ENCODE measurements at regions not wholly inside any gene's neighbourhood (a gene's known extent, or its start where the extent isn't known, plus 50 kb on each side); places are given as distances from the start of the nearest gene placed in this dataset.
"Not testable (repeated sequence)": the region's sequence is repeated elsewhere in the genome, so short reads cannot be mapped to it uniquely, and the experiment has no call there.

DNA sequence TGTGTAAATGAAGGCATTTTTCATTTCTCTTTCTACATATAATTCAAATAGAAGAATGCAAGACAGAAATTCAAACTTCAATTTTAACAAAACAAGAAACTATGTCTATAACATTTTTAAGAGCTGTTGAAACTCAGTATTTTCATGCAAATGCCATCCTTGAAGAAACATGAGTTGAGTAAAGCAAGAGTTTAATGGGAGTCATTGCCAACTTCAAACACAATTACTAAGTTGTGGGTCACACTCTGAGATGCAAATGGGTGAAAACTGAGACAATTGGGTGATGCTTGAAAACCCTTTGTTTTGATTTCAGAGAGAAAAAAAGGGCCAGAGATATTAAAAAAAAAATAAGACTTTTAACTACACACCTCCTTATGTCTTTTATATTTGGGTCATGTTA, 865.9 kb downstream of the FAT4 start:
- ChIA-PET CTCF (no interaction called here), POLR2A (interaction anchor here (0.7 kb wide), 1 partner anchor 1039 kb away, joined by 3 read pairs; no protein-coding TSS in a partner anchor)
- no peaks in the 10 kb centered on the region for H3K9me3 ChIP-seq (ENCODE audit: control extremely low read depth in 1 of 5, control insufficient read depth in 4 of 5, insufficient read depth in 2 of 5, low read depth in 1 of 5, low read length in 4 of 5)
- H3K27me3 ChIP-seq (replicated peaks in 2 of 5; ENCODE audit: control insufficient read depth in 4 of 5, insufficient read depth in 5 of 5, low read length in 4 of 5), result no peaks in the 10 kb centered on the region
- no peaks in the 10 kb centered on the region for H3K36me3 ChIP-seq (ENCODE audit: control insufficient read depth in 4 of 4, insufficient read depth in 4 of 4, low read length in 3 of 4)
- H3K4me1 ChIP-seq (ENCODE audit: control extremely low read depth in 1 of 4, control insufficient read depth in 4 of 4, insufficient read depth in 4 of 4, low read length in 3 of 4), result no peaks in the 10 kb centered on the region
- no peak overlapping the region for H3K4me3 ChIP-seq (ENCODE audit: control insufficient read depth in 1 of 7, extremely low read depth in 1 of 7, insufficient read depth in 4 of 7, low read depth in 2 of 7, low read length in 6 of 7)
- DNase-seq, result no peak
- no peak overlapping the region for H3K27ac ChIP-seq (ENCODE audit: insufficient read depth in 1 of 2, low read depth in 1 of 2, low read length in 2 of 2, poor library complexity in 1 of 2, severe bottlenecking in 2 of 2)

DNA sequence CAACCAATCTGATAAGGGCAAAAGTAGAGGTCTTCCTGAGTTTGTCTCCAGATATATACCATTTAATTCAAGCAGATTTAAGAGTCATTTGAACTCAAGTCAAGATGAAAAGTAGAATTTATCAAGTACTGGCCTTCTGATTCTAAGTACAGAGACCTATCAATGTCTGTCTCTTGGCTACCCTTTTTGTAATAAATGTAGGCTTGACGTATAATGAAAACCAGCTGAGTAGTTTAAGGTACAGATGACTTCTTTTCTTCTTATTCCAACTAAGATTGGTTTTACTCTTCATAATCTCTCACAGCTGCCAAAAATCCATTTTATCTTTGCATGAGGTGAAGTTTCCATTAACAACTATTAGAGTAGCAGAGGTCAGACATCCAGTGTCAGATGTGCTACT, 867.6 kb downstream of the FAT4 start:
- Histone ChIP-seq H3K4me1 (ENCODE audit: control extremely low read depth in 1 of 4, control insufficient read depth in 4 of 4, insufficient read depth in 4 of 4, low read length in 3 of 4) (no peaks in the 10 kb centered on the region), H3K4me3 (ENCODE audit: control insufficient read depth in 1 of 7, extremely low read depth in 1 of 7, insufficient read depth in 4 of 7, low read depth in 2 of 7, low read length in 6 of 7) (no peak overlapping the region), H3K36me3 (ENCODE audit: control insufficient read depth in 4 of 4, insufficient read depth in 4 of 4, low read length in 3 of 4) (no peaks in the 10 kb centered on the region), H3K27ac (ENCODE audit: insufficient read depth in 1 of 2, low read depth in 1 of 2, low read length in 2 of 2, poor library complexity in 1 of 2, severe bottlenecking in 2 of 2) (no peak overlapping the region), H3K9me3 (ENCODE audit: control extremely low read depth in 1 of 5, control insufficient read depth in 4 of 5, insufficient read depth in 2 of 5, low read depth in 1 of 5, low read length in 4 of 5) (no peaks in the 10 kb centered on the region), H3K27me3 (replicated peaks in 2 of 5; ENCODE audit: control insufficient read depth in 4 of 5, insufficient read depth in 5 of 5, low read length in 4 of 5) (no peaks in the 10 kb centered on the region)
- ChIA-PET CTCF (no interaction called here), POLR2A (no interaction called here)
- DNase-seq, result no peak
- no CpG with 5 or more reads among the region's 1 CpG for WGBS (ENCODE audit: insufficient coverage)

DNA sequence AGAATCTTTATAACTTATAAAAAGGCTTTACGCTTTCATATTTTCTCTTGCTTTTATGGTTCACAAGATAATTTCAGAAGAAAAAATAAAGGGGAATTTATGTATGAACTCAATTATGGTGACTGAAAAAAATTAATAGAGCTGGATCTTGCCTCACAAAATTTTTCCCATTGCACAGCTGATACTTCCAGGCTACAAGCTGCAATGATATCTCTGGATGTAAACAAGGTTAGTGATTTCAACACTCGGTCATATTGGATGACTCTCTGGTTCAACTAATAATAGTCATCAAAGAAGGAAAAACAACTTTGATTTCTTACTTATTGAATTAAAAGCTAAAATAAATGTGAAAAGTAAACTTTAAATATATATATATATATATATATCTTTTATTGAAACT, 868.0 kb downstream of the FAT4 start:
- Histone ChIP-seq H3K4me1 (ENCODE audit: control extremely low read depth in 1 of 4, control insufficient read depth in 4 of 4, insufficient read depth in 4 of 4, low read length in 3 of 4) (no peaks in the 10 kb centered on the region), H3K36me3 (ENCODE audit: control insufficient read depth in 4 of 4, insufficient read depth in 4 of 4, low read length in 3 of 4) (no peaks in the 10 kb centered on the region), H3K9me3 (ENCODE audit: control extremely low read depth in 1 of 5, control insufficient read depth in 4 of 5, insufficient read depth in 2 of 5, low read depth in 1 of 5, low read length in 4 of 5) (no peaks in the 10 kb centered on the region), H3K4me3 (ENCODE audit: control insufficient read depth in 1 of 7, extremely low read depth in 1 of 7, insufficient read depth in 4 of 7, low read depth in 2 of 7, low read length in 6 of 7) (no peak overlapping the region), H3K27me3 (replicated peaks in 2 of 5; ENCODE audit: control insufficient read depth in 4 of 5, insufficient read depth in 5 of 5, low read length in 4 of 5) (no peaks in the 10 kb centered on the region), H3K27ac (ENCODE audit: insufficient read depth in 1 of 2, low read depth in 1 of 2, low read length in 2 of 2, poor library complexity in 1 of 2, severe bottlenecking in 2 of 2) (no peak overlapping the region)
- no peak for DNase-seq
- WGBS (ENCODE audit: insufficient coverage), result no CpG with 5 or more reads among the region's 2 CpGs
- ChIA-PET CTCF (no interaction called here), POLR2A (no interaction called here)

DNA sequence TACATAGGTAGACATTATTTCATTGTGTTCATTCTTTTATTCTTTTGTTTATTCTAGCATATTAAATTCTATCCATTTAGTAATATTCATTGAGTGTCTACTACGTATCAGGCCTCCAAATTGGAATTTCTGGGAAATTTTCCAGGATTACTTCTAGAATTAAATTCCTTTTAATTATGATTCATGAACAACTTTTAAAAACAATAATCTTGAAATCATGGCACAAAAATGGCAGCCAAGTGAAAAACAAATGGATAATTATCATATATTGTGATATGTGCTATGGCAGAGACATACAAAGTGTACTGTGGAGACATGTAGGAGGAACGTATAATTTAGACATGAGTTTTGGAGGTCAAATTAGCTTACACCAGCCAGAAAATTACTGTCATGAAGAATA, 868.5 kb downstream of the FAT4 start:
- H3K9me3 ChIP-seq (ENCODE audit: control extremely low read depth in 1 of 5, control insufficient read depth in 4 of 5, insufficient read depth in 2 of 5, low read depth in 1 of 5, low read length in 4 of 5), result no peaks in the 10 kb centered on the region
- ChIA-PET POLR2A (no interaction called here), CTCF (no interaction called here)
- H3K4me3 ChIP-seq (ENCODE audit: control insufficient read depth in 1 of 7, extremely low read depth in 1 of 7, insufficient read depth in 4 of 7, low read depth in 2 of 7, low read length in 6 of 7), result no peak overlapping the region
- no peaks in the 10 kb centered on the region for H3K36me3 ChIP-seq (ENCODE audit: control insufficient read depth in 4 of 4, insufficient read depth in 4 of 4, low read length in 3 of 4)
- H3K27me3 ChIP-seq (replicated peaks in 2 of 5; ENCODE audit: control insufficient read depth in 4 of 5, insufficient read depth in 5 of 5, low read length in 4 of 5), result no peaks in the 10 kb centered on the region
- H3K4me1 ChIP-seq (ENCODE audit: control extremely low read depth in 1 of 4, control insufficient read depth in 4 of 4, insufficient read depth in 4 of 4, low read length in 3 of 4), result no peaks in the 10 kb centered on the region
- no peak overlapping the region for H3K27ac ChIP-seq (ENCODE audit: insufficient read depth in 1 of 2, low read depth in 1 of 2, low read length in 2 of 2, poor library complexity in 1 of 2, severe bottlenecking in 2 of 2)
- WGBS (ENCODE audit: insufficient coverage), result no CpG with 5 or more reads among the region's 2 CpGs
- DNase-seq, result no peak

DNA sequence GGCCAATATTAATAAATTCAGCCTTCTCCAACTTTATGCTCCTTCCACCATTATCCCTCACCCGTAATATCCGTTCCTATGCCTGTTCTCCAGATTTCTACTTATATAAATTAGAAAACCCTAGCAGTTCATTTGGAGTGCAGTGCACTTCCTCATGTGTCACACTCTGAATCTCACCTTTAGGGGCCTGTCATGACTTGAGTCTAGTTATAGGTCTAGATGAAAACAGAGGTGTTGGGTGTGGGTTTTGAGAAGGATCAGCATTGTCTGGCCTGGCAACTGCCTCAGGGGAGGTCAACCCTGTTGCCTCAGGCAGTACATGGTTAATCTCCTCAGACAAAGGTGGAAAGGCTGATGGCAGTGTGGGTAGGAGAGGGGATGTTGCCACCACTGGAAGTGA, 876.8 kb downstream of the FAT4 start:
- Histone ChIP-seq H3K27ac (ENCODE audit: insufficient read depth in 1 of 2, low read depth in 1 of 2, low read length in 2 of 2, poor library complexity in 1 of 2, severe bottlenecking in 2 of 2) (no peak overlapping the region), H3K27me3 (replicated peaks in 2 of 5; ENCODE audit: control insufficient read depth in 4 of 5, insufficient read depth in 5 of 5, low read length in 4 of 5) (no peaks in the 10 kb centered on the region), H3K4me1 (ENCODE audit: control extremely low read depth in 1 of 4, control insufficient read depth in 4 of 4, insufficient read depth in 4 of 4, low read length in 3 of 4) (peaks cover 0 to 5% (median 2%) of the 10 kb centered on the region in 4 experiments), H3K9me3 (ENCODE audit: control extremely low read depth in 1 of 5, control insufficient read depth in 4 of 5, insufficient read depth in 2 of 5, low read depth in 1 of 5, low read length in 4 of 5) (no peaks in the 10 kb centered on the region), H3K4me3 (ENCODE audit: control insufficient read depth in 1 of 7, extremely low read depth in 1 of 7, insufficient read depth in 4 of 7, low read depth in 2 of 7, low read length in 6 of 7) (no peak overlapping the region), H3K36me3 (ENCODE audit: control insufficient read depth in 4 of 4, insufficient read depth in 4 of 4, low read length in 3 of 4) (no peaks in the 10 kb centered on the region)
- POLR2A ChIA-PET, result no interaction called here
- DNase-seq, result no peak
- 100% methylated on average over 2 of the region's 2 CpGs for WGBS (ENCODE audit: insufficient coverage)
- CTCF ChIA-PET, result no interaction called here

DNA sequence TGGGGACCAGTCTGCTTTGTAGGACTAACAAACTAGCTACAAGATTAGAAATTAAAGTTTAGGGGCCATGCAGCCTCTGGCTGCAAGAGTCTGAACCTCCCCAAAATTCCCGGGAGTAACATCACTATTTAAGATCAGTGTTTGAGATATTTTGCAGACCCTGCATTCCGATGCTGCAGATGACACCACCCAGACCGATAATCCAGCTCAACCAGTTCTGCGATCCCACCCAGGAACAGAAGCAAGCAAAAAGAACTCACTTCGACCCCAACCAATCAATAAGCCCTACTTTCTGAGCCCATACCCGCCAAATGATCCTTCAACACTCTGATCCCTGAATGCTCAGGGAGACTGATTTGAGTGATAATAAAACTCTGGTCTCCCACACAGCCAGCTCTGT, 877.8 kb downstream of the FAT4 start:
- Histone ChIP-seq H3K36me3 (ENCODE audit: control insufficient read depth in 4 of 4, insufficient read depth in 4 of 4, low read length in 3 of 4) (no peaks in the 10 kb centered on the region), H3K4me3 (ENCODE audit: control insufficient read depth in 1 of 7, extremely low read depth in 1 of 7, insufficient read depth in 4 of 7, low read depth in 2 of 7, low read length in 6 of 7) (no peak overlapping the region), H3K27ac (ENCODE audit: insufficient read depth in 1 of 2, low read depth in 1 of 2, low read length in 2 of 2, poor library complexity in 1 of 2, severe bottlenecking in 2 of 2) (no peak overlapping the region), H3K9me3 (ENCODE audit: control extremely low read depth in 1 of 5, control insufficient read depth in 4 of 5, insufficient read depth in 2 of 5, low read depth in 1 of 5, low read length in 4 of 5) (no peaks in the 10 kb centered on the region), H3K27me3 (replicated peaks in 2 of 5; ENCODE audit: control insufficient read depth in 4 of 5, insufficient read depth in 5 of 5, low read length in 4 of 5) (no peaks in the 10 kb centered on the region), H3K4me1 (ENCODE audit: control extremely low read depth in 1 of 4, control insufficient read depth in 4 of 4, insufficient read depth in 4 of 4, low read length in 3 of 4) (peaks cover 0 to 5% (median 2%) of the 10 kb centered on the region in 4 experiments)
- ChIA-PET POLR2A (no interaction called here), CTCF (no interaction called here)
- 96% methylated on average over 5 of the region's 6 CpGs for WGBS (ENCODE audit: insufficient coverage)
- DNase-seq, result no peak

DNA sequence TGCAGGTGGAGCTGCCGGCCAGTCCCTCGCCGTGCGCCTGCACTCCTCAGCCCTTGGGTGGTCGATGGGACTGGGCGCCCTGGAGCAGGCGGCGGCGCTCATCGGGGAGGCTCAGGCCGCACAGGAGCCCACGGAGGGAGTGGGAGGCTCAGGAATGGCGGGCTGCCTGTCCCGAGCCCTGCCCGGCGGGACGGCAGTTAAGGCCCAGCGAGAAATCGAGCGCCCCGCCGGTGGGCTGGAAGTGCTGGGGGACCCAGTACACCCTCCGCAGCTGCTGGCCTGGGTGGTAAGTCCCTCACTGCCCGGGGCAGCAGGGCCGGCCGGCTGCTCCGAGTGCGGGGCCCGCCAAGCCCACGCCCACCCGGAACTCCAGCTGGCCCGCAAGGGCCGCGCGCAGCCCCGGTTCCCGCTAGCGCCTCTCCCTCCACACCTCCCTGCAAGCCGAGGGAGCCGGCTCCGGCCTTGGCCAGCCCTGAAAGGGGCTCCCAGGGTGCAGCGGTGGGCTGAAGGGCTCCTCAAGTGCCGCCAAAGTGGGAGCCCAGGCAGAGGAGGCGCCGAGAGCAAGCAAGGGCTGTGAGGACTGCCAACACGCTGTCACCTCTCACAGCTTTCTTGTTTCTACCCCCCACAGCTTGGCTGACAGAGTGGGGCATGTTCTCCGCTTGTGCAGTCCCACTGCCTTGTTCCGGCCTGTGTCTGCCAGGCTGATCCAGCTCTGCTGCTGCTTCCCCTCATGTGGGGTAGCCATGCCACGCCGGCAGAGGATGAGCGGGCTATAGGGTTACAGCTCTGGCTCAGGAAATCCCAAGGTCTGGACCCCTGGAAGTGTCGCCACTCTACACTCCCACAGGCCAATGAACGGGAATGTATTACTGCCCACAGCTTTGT, 886.7 kb downstream of the FAT4 start:
- POLR2A ChIA-PET, result not testable (repeated sequence)

More for the DNA sequence above, 886.7 kb downstream of the FAT4 start:
- not testable (repeated sequence) for H3K27me3 ChIP-seq (replicated peaks in 2 of 5; ENCODE audit: control insufficient read depth in 4 of 5, insufficient read depth in 5 of 5, low read length in 4 of 5); DNase-seq; H3K4me3 ChIP-seq (ENCODE audit: control insufficient read depth in 1 of 7, extremely low read depth in 1 of 7, insufficient read depth in 4 of 7, low read depth in 2 of 7, low read length in 6 of 7); H3K36me3 ChIP-seq (ENCODE audit: control insufficient read depth in 4 of 4, insufficient read depth in 4 of 4, low read length in 3 of 4); H3K27ac ChIP-seq (ENCODE audit: insufficient read depth in 1 of 2, low read depth in 1 of 2, low read length in 2 of 2, poor library complexity in 1 of 2, severe bottlenecking in 2 of 2); H3K4me1 ChIP-seq (ENCODE audit: control extremely low read depth in 1 of 4, control insufficient read depth in 4 of 4, insufficient read depth in 4 of 4, low read length in 3 of 4); H3K9me3 ChIP-seq (ENCODE audit: control extremely low read depth in 1 of 5, control insufficient read depth in 4 of 5, insufficient read depth in 2 of 5, low read depth in 1 of 5, low read length in 4 of 5)
- WGBS (ENCODE audit: insufficient coverage), result 93% methylated on average over 42 of the region's 53 CpGs
- CTCF ChIA-PET, result interaction anchor here (0.7 kb wide), 1 partner anchor 9 kb away, joined by 3 read pairs; no protein-coding TSS in a partner anchor
